ENCODE measurements at regions not wholly inside any gene's neighbourhood (a gene's known extent, or its start where the extent isn't known, plus 50 kb on each side); places are given as distances from the start of the nearest gene placed in this dataset.
"Not testable (repeated sequence)": the region's sequence is repeated elsewhere in the genome, so short reads cannot be mapped to it uniquely, and the experiment has no call there.

DNA sequence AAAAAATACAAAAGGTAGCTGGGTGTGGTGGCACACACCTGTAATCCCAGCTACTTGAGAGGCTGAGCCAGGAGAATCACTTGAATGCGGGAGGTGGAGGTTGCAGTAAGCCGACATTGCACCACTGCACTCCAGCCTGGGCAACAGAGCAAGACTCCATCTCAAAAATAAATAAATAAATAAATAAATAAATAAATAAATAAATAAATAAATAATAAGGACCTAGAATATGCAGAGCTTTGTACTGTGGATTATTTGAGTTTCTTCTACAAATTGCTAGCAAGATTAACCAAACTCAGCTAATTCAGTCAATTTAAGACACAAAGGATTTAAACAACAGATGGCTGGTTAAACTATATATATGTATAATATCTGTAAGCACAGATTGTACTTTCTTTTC is 322.5 kb upstream of the ARPP21 start:
- TF ChIP-seq CTCF (IDR thresholded peaks at IDR 0.05; ENCODE audit: insufficient read depth, low read length, poor library complexity, severe bottlenecking); EZH2phosphoT487 (conservative IDR thresholded peaks at IDR 0.05; ENCODE audit: low read length): not testable (repeated sequence)
